ENCODE measurements at regions not wholly inside any gene's neighbourhood (a gene's known extent, or its start where the extent isn't known, plus 50 kb on each side); places are given as distances from the start of the nearest gene placed in this dataset.

DNA sequence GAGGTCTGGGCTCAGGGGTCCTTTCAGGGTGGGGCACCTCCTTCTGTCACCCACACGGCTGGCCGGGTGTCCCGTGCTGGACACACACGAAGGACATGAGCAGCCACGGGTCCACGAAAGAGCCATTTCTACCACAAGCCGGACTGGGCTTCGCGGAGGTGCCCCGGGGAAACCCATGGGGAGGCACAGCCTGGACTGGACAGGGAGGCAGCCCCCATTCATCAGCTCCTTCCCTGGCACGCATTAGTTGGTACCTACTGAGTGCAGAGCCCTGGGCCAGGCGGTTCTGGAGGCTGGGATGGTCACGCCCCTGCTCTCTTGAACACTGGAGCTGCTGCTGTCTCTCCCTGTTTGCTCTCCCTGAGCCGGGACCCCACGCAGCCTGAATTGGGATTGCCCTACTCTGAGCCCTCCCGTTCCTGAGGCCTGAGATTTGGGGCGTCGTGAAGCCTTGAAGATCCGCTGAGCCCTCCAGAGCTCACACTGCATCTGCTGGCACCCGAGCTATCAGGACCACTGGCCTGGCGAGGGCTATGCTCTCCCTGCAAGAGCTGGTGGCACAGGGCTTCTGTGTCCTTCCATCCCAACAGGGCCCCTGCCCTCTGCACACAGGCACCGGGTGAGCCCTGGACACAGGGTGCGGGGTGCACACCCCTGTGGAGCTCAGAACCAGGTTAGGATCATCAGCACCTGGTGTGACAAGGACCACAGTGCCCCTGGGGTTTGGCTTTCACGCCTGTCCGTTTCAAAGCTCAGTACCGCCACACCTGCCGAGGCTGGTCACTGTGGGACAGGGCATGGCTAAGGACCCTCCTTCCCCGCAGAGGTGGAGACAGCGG lies 84.6 kb downstream of the MYEOV start:
- no peak for DNase-seq (ENCODE audit: low read depth)

DNA sequence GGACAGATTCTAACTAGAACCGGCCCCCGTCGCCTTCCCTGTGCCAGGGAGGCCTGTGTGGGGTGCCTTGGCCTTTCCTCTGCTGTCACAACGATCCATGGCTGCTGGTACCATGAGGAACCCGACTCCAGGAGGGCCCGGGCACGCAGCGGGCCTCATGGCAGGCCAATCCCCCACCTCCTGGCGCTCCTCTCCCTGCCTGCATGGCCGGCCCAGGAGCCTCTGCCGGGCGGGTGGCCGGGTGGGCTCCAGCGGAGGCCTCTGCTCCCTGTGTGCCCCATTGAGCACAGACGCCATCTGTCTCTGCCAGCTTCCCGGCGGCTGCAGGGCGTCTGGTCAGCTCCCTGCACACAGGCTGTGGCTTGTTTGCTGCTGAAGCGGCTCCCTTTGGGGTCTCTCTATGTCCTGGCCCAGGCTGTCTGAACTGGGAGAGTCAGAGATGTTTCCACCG lies 86.5 kb downstream of the MYEOV start:
- no peak for DNase-seq (ENCODE audit: low read depth)

DNA sequence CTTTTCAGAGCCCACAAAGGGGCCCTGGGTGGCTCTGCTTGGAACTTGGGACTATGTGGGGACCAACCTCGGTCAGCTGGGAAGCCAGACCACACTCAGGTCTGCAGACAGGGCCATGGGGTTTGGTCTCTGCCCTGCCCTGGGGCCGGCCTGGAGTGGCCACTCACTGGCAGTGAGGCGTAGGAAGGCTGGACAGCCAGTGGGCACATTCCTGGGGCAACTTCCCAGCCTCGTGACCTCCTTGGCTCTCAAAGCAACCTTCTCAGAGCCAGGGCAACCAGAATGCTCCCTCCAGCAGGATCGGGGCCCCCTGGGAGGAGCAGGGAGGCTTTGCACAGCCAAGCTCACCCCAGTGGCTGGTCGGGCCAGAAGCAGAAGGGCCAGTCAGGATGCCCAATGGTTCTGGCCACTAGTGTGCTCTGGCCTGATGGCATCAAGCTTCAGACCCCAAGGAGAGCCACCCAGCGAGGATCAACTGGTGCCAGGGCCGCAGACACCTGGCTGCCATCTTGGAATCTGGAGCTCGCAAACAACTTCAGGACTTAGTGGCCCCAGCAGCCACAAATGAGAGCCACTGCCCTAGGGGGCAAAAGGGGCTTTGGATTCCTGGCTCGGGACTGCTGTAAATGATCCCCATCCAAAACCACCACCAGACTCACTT lies 87.1 kb downstream of the MYEOV start:
- DNase-seq (ENCODE audit: low read depth) = no peak

DNA sequence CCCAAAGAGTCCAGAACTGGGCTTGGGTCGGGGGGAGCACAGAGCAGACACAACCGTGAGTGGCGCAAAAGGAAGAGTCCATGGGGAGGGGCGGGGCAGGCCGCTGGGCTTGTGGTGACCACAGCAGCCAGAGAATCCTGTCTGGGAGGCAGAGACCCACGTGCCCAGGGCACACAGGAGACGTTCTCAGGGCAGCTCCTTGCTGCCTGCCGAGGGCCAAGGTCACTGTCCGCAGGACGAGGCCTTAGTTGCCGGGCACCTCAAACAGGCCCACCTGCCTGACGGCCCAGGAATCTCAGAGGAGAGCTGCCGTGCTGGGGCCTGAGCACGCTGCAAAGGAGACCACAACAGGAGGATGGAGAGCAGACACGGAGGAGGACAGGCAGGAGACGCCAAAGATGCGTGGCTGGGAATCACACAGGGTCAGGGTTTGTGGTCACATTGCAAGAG lies 87.8 kb downstream of the MYEOV start:
- no peak for DNase-seq (ENCODE audit: low read depth)

DNA sequence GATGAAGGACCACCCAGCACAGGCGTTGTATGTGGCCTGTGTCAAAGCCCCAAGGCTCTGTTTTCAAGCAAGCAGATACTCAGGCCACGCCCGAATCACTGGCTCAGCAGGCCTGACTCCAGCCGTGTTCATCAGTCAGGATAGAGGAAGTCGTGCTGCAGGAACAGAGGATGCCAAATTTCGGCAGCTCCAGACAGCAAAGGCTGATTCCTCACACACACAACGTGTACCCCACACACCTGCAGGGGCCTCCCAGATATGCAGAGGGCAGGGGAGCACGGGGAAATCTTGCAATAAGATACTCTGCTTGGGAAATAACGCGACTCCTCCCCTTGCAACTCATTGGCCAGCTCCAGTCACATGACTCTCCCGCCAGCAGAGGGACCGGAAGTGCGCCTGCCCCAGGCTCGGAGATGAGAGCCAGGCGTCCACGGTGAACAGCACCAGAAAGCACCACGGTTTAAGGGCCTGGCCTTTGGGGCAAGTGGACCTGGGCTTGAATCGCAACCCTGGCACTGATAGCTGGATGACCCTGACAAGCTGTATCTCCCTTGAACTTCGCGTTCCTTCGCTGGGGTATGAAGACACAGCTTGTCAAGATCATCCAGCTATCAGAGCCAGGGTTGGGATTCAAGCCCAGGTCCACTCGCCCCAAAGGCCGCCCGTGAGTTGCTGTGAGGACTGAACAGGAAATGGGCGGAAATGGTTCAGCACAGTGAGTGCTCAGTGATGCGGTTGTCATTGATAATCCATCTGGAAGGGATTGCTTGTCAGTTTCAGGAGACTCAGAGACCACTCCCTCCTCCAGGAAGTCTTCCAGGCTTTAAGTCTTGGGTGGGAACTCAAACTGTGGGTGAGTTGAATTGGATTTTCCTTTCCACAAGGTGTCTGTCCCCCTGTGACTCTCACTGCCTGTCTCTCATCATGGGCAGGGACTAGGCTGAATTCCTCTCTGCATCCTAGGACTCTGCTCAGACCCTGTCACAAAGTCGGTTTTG lies 88.5 kb downstream of the MYEOV start:
- DNase-seq (ENCODE audit: low read depth) = no peak

DNA sequence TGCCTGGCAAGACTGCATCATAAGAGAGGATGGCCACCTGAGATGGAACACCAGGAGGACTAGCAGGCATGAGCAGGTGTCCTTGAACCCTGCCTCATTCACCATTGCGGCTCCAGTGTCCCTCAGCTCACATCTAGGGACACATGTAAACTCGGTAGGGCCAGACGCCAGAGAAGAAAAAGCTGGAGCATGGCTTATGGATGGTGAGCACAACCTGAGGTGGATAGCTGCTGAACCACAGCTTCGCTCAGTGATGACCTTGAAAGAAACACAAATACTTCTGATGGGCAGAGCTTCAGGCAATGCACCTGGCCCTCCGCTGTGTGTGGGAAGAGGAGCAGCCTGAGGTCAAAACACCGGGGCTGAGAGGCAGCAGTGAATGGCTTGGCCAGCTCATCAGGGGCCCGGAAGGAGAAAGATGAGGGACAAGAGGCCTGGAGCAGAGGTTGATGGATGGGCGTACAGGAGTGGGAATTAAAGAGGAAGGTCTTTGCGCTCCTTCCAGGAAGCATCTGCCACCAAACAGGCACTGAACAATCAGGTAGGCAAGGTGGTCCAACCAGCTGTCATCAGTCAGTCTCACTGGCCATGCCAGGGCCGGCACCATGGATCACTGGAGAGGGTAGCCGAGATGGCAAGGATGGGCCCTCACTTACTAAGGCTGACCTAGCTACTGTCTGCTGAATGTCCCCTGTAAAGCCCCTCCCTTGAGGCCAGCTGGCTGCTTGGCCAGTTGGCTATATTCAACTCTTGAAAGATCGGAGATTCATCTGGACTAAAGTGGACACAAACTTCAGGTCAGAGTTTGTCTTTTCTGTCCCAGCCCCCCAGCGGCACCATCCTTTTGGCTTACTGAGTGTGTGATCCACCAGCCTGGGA lies 89.7 kb downstream of the MYEOV start:
- no peak for DNase-seq (ENCODE audit: low read depth)

- DNase-seq (ENCODE audit: low read depth) = no peak
Observed at GRCh38 chr11:69384251-69385143, 90.5 kb downstream of the MYEOV start.

DNA sequence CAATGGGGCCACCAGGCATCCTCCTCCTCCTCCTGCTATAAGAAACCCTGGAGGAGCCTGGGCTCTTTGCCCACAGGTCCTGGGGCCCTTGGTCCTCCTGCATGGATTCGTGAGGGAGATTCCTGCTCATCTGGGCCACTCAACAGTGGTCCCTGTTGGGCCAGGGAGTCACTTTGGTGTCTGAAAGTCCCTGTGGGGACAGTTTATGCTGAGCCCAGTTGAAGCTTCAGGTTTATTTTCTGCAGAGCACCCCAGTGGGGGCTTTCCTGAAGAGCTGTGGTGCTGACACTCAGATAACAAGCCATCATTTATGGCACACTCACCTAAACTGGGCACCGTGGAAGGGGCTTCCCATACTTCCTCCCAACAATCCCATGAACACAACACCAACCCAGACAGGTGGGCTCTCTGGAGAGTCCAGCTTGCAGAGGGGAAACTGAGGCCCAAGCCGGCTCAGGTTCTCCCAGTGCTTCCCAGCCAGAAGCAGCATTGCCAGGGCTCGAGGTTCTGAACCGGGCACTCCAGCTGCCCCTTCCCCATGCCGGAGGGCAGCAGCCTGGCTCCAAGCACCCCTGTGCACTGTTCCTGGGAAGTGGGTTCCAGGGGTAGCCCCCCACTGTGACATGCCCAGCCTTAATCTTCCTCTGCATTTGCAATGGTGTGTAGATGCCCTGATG lies 91.3 kb downstream of the MYEOV start:
- DNase-seq (ENCODE audit: low read depth) = no peak

DNA sequence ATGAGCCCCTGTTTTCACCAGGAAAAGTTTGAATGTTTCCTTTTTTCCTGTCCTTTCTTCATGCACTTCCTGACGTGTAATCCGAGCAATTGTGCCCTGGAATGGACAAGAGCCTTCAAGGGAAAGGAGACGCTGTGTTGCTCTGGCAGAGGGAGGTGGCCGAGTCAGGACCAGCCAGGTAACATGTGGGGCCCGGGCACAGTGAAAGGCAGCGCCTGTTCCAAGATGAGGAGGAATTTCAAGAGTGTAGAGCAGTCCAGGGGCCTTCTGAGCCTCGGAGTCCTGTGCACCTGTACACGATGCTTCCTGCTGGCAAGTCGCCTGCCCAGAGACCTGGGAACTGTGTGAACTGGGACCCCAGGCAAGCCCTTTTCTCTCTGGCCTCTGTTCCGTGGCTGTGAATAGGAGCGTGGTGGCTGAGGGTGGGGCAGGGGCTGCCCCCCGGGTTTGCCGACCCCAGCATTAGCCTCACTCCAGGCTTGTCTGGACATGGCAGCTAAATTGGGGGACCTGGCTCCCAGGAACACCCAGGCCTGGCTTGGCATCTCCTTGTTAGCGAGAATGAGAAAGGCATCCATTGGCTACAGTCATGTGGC lies 92.0 kb downstream of the MYEOV start:
- no peak for DNase-seq (ENCODE audit: low read depth)

DNA sequence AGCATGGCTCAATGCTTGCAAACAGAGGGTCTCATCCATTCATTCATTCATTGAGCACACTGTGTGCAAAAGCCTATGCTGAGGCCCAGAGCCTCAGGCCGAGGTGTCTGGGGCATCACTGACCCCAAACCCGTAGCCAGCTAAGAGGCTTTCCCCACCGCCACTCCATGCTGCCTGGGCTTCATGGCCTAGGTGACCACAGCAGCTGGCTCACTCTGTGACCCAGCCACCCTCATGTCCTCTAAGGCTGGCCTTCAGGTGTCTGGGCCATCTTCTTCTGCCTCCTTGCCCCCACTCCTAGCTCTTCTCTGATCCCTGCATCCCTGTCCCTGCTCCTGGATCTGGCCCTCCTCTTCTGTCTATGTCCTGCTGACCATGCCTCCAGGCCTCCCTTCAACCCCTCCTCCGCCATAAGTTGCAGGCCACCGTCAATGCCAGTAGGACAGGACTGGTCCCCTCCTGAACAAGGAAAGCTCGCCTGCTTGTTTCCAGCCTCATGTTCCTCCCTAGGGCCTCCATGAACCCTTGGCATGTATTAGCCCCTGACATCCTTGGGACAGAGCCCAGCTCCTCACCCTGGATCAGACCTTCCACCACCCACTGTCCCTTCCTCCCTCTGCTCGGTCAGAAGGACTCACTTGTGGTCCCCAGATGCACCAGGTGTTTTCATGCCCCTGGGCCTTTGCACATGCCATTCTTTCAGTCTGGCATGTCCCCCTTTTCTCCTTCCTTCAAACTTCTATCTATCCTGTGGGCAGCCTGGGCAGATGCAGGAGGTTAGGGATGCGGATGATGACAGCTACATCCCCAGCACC lies 92.8 kb downstream of the MYEOV start:
- no peak for DNase-seq (ENCODE audit: low read depth)

- no peak for DNase-seq (ENCODE audit: low read depth)
Observed at GRCh38 chr11:69387409-69387885, 93.5 kb downstream of the MYEOV start.

DNA sequence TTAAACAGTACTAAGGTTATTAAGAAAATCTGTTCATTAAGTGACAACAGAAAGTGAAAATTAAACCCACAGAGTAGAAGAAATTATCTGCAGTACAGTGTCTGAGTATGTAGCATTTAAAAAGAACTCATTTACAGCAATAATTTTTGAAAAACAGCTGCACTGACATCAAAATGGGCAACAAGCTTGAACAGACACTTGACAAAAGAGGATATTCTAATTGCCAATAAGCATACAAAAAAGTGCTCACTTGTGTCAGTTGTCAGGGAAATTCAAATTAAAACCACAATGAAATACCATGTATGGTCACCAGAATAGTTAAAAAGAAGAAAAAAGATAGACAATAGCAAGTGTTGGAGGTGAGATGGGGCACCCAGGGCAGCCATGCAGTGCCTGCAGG lies 93.3 kb upstream of the LINC01488 start:
- DNase-seq (ENCODE audit: low read depth) = no peak

DNA sequence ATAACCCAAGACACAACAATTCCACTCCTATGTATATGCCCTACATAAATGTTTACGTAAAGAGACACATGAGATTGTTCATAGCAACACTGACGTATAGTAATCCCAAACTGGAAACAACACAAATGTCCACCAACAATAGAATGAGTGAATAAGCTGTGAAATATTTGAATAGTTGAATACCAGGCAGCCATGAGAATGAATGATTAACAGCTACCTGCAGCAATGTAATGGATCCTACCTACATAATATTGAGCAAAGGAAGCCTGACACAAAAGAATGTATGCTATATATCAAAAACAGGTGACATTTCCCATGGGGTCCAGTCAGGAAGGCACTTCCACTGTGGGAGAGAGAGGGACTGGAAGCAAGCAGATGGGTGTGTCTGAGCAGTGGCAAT lies 92.8 kb upstream of the LINC01488 start:
- no peak for DNase-seq (ENCODE audit: low read depth)

- no peak for DNase-seq (ENCODE audit: low read depth)
Observed at GRCh38 chr11:69390561-69390960, 90.9 kb upstream of the LINC01488 start.

DNA sequence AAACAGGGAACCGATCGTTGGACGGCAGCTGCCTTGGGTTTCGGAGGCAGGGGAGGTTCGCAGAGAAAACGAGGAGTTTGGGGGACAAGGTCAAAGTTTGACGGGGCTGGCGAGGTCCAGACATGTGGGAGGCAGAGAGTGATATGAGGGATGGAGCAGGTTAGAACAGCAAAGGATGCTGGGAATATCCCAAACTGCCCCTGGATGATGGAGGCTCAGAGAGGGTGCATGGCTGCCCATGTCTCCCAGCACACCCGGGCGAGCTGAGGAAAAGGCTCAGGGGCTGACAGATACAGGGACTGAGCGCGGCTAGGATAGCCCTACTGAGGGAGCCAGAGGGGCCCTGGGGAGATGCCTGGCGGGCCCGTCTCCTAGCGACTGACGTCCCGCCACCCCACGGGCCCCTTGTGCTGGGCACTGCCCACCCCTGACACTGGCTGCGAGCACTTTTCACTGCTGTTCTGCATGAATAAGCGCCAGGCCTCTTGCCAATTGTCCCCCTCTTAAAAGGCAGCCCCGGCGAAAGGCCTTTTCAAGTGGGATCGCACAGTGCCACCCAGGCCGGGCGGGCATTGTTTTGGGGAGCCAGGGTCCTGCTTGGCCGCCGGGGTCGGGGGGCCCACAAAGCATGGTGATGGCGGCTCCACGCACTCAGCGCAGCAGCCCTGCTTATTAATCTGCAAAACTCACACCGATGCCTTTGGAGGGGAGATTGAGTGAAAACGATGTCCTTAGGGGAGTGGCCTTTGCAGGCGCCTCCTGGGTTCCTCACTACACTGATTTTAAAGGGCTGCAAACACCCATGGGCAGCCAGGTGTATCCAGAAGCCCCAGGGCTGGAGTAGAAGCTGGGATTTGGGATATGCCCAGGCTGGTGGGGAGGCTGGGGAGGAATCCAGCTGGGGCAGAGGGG lies 90.0 kb upstream of the LINC01488 start:
- no peak for DNase-seq (ENCODE audit: low read depth)

DNA sequence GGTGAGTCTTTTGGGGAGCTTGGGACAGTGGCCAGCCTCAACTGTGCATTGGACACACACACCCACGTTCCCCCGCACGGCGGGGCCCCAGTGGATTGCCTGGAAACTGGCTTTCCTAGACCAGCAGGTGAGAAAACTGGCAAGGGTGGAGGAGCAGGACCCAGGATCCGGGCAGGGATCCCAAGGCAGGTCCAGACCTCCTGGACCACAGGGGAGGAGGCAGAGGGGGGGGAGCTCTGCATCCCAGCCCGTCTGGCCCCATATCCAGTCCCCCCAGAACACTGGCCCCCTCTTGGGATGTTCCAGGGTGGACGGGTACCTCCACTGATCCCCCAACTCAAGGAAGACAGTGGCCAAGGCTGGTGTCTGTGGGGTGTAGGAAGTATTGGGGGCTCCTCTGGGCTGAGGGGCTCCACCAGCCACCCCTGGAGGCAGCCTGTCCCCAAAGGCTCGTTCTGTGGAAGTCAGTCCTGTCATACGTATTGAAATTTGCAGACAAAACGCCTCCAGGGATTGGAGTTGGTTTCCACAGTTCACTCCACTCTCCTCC lies 89.3 kb upstream of the LINC01488 start:
- no peak for DNase-seq (ENCODE audit: low read depth)

All from GM04503 (cell line).